AG09319 (cell line): ENCODE measurements at regions not wholly inside any gene's neighbourhood (a gene's known extent, or its start where the extent isn't known, plus 50 kb on each side); places are given as distances from the start of the nearest gene placed in this dataset.
"Not testable (repeated sequence)": the region's sequence is repeated elsewhere in the genome, so short reads cannot be mapped to it uniquely, and the experiment has no call there.

Experiments
- DNase-seq: peaks from one replicate; pipeline ENCODE4 v3.0.0-alpha.2; 2010; ENCODE audit warnings: low read depth; ENCODE audit errors: extremely low read depth
- TF ChIP-seq, protein P1 (sequence below): IDR thresholded peaks from 2 replicates; pipeline ENCODE4 v1.5.1; 2011; ENCODE audit warnings: low read depth, mild to moderate bottlenecking, inconsistent platforms, low read length, moderate library complexity

DNA sequence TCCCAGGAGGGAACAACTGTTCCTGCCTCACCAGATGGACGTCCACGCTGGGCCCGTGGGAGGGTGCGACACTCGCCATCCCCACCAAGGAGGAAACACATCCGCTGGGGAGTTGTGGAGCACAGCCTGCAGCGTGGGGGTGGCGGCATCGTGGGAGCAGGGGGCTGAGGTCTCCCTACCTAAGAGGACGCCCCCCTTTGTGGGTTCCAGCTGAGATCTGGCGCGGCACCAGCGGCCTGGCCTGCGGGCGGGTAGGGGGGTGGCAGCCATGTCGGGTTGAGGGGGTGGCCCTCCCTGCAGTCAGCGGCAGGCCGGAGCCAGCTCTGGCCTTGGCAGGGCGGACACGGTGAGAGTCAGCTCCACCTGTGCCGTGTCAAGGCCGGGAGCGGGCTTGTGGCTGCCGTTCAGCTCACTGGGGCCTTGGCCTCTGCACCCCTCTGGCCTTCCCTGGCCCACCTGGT lies 116.7 kb upstream of the CIBAR2 start:
- DNase-seq = no peak
- TF ChIP-seq, protein P1, sequence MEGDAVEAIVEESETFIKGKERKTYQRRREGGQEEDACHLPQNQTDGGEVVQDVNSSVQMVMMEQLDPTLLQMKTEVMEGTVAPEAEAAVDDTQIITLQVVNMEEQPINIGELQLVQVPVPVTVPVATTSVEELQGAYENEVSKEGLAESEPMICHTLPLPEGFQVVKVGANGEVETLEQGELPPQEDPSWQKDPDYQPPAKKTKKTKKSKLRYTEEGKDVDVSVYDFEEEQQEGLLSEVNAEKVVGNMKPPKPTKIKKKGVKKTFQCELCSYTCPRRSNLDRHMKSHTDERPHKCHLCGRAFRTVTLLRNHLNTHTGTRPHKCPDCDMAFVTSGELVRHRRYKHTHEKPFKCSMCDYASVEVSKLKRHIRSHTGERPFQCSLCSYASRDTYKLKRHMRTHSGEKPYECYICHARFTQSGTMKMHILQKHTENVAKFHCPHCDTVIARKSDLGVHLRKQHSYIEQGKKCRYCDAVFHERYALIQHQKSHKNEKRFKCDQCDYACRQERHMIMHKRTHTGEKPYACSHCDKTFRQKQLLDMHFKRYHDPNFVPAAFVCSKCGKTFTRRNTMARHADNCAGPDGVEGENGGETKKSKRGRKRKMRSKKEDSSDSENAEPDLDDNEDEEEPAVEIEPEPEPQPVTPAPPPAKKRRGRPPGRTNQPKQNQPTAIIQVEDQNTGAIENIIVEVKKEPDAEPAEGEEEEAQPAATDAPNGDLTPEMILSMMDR = no peak

GRCh38 chr16:85229869-85230462 lies 117.7 kb upstream of the CIBAR2 start:
- TF ChIP-seq, protein P1 = no peak
- no peak for DNase-seq

DNA sequence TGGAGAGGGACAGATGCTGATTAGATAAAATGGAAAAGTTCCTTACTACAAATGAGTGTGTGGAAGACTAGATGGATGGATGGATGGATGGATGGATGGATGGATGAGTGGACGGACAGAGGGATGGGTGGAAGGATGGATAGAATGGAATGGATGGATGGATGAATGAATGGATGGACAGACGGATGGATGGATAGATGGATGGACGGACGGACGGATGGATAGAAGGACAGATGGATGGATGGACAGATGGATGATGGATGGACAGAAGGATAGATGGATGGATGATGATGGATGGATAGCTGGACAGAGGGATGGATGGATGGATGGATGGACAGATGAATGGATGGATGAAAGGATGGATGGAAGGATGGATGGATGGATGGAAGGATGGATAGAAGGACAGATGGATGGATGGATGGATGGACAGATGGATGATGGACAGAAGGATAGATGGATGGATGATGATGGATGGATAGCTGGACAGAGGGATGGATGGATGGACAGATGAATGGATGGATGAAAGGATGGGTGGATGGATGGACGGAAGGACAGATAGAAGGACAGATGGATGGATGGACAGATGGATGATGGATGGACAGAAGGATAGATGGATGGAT lies 118.6 kb upstream of the CIBAR2 start:
- not testable (repeated sequence) for DNase-seq

DNA sequence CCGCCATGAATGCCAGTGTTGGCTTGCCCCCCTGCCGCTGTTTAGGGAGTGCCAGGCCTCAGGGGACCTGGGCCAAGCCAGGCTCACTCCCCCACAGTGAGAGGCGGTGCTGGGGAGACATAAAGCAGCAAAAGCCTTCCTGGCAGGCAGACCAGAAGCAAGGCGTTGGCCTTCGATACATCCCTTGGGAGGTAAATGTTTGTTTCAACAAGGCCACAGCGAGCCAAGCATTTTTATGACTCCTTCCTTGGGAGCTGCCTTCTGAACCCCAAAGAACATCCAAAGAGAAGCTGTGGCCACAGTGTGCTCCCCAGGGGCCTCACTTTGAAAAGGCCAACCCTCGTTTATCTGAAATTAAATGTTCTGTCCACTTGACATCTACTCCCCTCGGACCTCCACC lies 119.7 kb upstream of the CIBAR2 start:
- DNase-seq = no peak
- TF ChIP-seq, protein P1 = no peak

DNA sequence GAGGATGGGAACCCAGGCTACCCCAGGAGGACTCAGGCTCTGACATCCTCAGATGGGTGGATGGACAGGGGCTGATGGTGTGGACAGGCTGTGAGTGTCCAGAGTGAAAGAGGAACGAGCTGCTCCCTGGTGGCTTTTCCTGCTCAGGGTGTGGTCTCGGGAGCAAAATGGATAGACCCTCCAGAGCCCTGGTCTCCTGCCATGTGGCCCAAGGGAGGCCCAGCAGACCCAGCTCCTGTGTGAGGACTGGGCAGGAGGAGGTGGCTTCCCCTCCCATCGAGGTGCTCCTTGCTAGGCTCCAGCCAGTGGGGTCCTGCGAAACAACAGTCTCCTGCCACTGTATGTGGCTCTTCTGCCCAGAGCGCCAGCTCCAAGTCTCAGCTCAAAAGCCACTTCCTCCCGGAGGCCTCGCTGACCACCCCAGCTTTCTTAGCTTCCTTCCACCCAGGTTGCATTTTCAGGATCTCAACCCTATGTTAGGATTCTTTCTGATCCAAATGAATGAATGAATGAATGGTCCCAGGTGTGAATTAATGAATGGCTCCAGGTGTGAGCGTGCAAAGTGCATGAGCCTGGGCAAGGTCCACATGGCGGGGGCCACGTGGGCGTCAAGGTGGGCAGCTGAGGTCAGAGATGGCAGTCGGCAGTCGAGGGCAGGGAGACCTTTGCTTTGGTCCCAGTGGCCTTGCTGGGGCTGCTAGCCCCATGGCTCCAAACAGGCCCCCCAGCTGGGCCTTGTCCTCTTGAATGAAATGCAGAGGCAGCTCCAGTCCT lies 120.3 kb upstream of the CIBAR2 start:
- DNase-seq = no peak
- TF ChIP-seq, protein P1 = no peak

DNA sequence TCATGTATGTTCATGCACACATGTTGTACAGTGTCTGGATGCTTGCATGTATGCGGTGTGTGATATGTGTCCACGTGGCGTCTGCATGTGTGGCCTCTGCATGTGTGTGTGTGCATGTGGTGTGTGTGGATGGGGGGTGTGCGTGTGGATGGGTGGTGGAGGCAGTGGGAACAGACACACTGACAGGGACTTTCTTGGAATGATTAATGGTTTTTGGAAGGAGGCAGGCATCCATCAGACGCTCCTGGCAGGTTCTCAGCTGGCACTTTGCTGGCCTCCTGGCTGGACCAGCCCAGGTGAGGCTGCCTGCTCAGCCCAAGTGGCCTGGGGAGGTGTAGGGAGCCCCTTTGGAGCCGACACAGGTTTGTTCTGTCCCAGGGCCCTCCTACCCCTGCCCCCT lies 121.2 kb upstream of the CIBAR2 start:
- DNase-seq = no peak
- TF ChIP-seq, protein P1 = no peak

DNA sequence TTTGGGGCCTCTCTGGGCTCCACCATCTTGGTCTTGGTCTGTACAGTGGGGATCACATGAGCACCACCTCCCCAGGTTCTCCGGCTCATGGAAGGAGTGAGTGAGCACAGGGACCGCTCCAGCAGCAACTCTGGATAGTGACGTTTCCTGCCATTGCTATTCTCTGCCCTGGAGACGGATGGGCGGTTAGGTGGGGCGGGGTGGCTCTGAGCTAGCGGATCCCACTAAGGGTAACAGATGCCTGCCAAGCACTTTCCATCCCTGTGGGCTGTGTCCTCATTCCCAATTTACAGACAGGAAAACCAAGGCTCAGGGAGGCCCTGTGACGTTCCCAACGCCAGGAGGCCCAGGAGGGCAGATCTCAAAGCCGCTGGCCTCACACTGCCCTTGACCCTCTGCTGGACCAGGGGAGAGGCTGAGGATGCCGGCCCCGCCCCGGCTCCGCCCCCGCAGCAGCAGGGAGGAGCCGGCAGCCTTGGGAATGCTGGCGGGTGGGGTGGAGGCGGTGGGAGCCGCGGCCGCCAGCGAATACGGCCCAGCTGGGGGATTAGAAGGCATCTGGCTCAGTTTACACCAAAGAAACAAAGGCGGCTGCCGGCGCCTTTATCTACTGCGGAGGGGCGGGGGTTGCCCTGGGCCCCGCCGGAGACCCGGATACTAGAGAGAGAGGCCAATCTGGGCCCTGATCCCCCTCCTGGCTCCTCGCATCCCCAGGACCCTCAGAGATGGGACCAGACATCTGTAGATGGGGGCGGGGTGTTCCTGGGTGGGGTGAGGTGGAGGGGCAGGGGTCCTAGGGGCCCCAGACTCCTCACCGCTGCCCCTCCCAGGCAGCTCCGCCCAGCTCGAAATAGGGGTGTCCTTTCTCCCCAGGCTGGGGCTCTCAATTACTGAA lies 122.3 kb upstream of the CIBAR2 start:
- DNase-seq = peak; percentile 73
- TF ChIP-seq, protein P1 = no peak; the same call in 1 of the 2 replicates
